ENCODE measurements at regions not wholly inside any gene's neighbourhood (a gene's known extent, or its start where the extent isn't known, plus 50 kb on each side); places are given as distances from the start of the nearest gene placed in this dataset.

DNA sequence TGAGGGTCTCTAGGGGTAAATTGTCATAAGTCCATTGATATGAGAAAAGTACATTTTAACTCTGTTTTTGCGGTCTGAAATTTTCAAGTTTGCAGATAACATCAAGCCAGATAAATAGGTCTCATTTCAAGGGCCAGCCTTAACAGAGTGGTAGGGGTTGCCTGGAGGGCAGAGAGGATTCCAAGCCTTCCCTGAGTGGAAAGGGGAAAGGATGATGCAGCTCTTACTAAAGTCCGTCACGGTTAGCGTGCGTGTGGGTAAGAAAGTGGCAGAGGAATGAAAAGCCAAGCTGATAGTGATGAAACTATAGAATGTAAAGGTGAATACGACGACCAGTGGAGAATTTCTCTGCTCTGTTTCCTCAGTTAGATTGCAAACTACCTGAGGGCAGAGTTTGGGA is 71.6 kb downstream of the ADRA2A start:
- no peaks in the 10 kb centered on the region for H3K36me3 ChIP-seq
- H3K27me3 ChIP-seq: no peaks in the 10 kb centered on the region
- H3K4me3 ChIP-seq: no peak overlapping the region
- no peaks in the 10 kb centered on the region for H3K9me3 ChIP-seq
- WGBS, 3 donors: 88 to 94% (median 90%) methylated on average over 7 of the region's 7 CpGs
- no peak overlapping the region for H3K27ac ChIP-seq
- TF ChIP-seq POLR2A (IDR thresholded peaks at IDR 0.05) (no peak), EP300 (IDR thresholded peaks at IDR 0.05) (no peak)
- TF ChIP-seq, protein P1, sequence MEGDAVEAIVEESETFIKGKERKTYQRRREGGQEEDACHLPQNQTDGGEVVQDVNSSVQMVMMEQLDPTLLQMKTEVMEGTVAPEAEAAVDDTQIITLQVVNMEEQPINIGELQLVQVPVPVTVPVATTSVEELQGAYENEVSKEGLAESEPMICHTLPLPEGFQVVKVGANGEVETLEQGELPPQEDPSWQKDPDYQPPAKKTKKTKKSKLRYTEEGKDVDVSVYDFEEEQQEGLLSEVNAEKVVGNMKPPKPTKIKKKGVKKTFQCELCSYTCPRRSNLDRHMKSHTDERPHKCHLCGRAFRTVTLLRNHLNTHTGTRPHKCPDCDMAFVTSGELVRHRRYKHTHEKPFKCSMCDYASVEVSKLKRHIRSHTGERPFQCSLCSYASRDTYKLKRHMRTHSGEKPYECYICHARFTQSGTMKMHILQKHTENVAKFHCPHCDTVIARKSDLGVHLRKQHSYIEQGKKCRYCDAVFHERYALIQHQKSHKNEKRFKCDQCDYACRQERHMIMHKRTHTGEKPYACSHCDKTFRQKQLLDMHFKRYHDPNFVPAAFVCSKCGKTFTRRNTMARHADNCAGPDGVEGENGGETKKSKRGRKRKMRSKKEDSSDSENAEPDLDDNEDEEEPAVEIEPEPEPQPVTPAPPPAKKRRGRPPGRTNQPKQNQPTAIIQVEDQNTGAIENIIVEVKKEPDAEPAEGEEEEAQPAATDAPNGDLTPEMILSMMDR (IDR thresholded peaks at IDR 0.05): no peak
- H3K4me1 ChIP-seq (ENCODE audit: insufficient read depth): no peaks in the 10 kb centered on the region
- intact Hi-C loops (cut with DNase I): no loop called here
- DNase-seq: no peak

GRCh38 chr10:111150691-111151090 is 73.9 kb downstream of the ADRA2A start:
- DNase-seq: no peak
- WGBS, 3 donors: 89 to 96% (median 91%) methylated on average over 7 of the region's 7 CpGs
- Histone ChIP-seq H3K9me3 (no peaks in the 10 kb centered on the region), H3K4me1 (ENCODE audit: insufficient read depth) (no peaks in the 10 kb centered on the region), H3K27me3 (no peaks in the 10 kb centered on the region), H3K36me3 (no peaks in the 10 kb centered on the region), H3K27ac (no peak overlapping the region), H3K4me3 (no peak overlapping the region)
- TF ChIP-seq POLR2A (IDR thresholded peaks at IDR 0.05) (no peak), EP300 (IDR thresholded peaks at IDR 0.05) (no peak)
- TF ChIP-seq, protein P1 (IDR thresholded peaks at IDR 0.05): no peak
- intact Hi-C loops (cut with DNase I): no loop called here

- 68 to 72% (median 70%) methylated on average over 14 of the region's 14 CpGs for WGBS, 3 donors
- Histone ChIP-seq H3K27me3 (no peaks in the 10 kb centered on the region), H3K36me3 (no peaks in the 10 kb centered on the region)
These were observed 74.9 kb downstream of the ADRA2A start for GRCh38 chr10:111151595-111152307.

DNA sequence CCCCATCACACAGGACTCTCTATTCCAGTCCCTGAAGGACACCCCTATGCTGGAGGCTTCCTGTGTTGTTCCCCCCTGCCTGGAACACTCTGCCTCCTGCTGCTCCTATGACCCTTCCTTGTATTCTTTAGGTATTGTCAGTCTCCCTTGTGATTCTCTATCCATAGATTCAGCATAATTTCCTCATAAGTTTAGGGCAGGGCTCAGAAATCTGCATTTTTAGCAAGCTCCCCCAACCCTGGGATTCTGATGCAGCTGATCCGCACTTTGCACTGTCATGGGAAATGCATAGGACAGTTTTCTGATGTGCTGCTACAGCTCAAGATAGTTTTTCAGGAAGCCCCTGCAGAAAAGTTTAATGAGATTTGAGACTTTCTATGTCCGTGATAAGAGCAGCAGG is 79.9 kb downstream of the ADRA2A start:
- Histone ChIP-seq H3K4me1 (ENCODE audit: insufficient read depth) (no peaks in the 10 kb centered on the region), H3K4me3 (no peak overlapping the region), H3K27me3 (no peaks in the 10 kb centered on the region), H3K27ac (no peak overlapping the region), H3K9me3 (no peaks in the 10 kb centered on the region), H3K36me3 (no peaks in the 10 kb centered on the region)
- TF ChIP-seq, protein P1 (IDR thresholded peaks at IDR 0.05): no peak
- TF ChIP-seq EP300 (IDR thresholded peaks at IDR 0.05) (no peak), POLR2A (IDR thresholded peaks at IDR 0.05) (no peak)
- WGBS, 3 donors: 79 to 84% (median 83%) methylated on average over 2 of the region's 2 CpGs
- no peak for DNase-seq
- intact Hi-C loops (cut with DNase I): no loop called here

More at GRCh38 chr10:111151595-111152307, 74.9 kb downstream of the ADRA2A start:
- Histone ChIP-seq H3K4me3 (no peak overlapping the region), H3K27ac (no peak overlapping the region), H3K4me1 (ENCODE audit: insufficient read depth) (no peaks in the 10 kb centered on the region), H3K9me3 (no peaks in the 10 kb centered on the region)
- intact Hi-C loops (cut with DNase I): no loop called here
- TF ChIP-seq, protein P1 (IDR thresholded peaks at IDR 0.05): no peak
- TF ChIP-seq EP300 (IDR thresholded peaks at IDR 0.05) (no peak), POLR2A (IDR thresholded peaks at IDR 0.05) (no peak)
- DNase-seq: no peak
